Gastrocnemius medialis (tissue), 4 donors: ENCODE measurements at regions not wholly inside any gene's neighbourhood (a gene's known extent, or its start where the extent isn't known, plus 50 kb on each side); places are given as distances from the start of the nearest gene placed in this dataset.

Source experiments
- ATAC-seq, 2 donors: fragments of 150-250 bp; one replicate each; pipeline ENCODE4 v1.9.1; 2016
- DNase-seq, 2 donors: peaks; one replicate each; pipeline ENCODE4 v3.0.0-alpha.2; 2019
- H3K27ac ChIP-seq, 4 donors: fragments of 200-600 bp; sonication (generic); 1 replicate in 1 of 4; 2 replicates in 3 of 4; pipeline ENCODE4 v1.5.1; 2016 to 2018; ENCODE audit warnings: mild to moderate bottlenecking in 2 of 4, moderate library complexity in 1 of 4
- H3K27me3 ChIP-seq, 3 donors: fragments of 200-600 bp; sonication (generic) in 2 of 3; 1 replicate in 1 of 3; 2 replicates in 2 of 3; pipeline versions ENCODE4 v1.5.1 to v1.6.0; 2016 to 2019; ENCODE audit warnings: mild to moderate bottlenecking in 1 of 3, moderate library complexity in 1 of 3
- H3K36me3 ChIP-seq, 2 donors: fragments of 200-600 bp; sonication (generic) in 1 of 2; one replicate each; pipeline ENCODE4 v1.5.1; 2017 to 2018
- H3K4me1 ChIP-seq, 2 donors: fragments of 200-600 bp; sonication (generic) in 1 of 2; one replicate each; pipeline ENCODE4 v1.5.1; 2016 to 2017; ENCODE audit warnings: mild to moderate bottlenecking in 2 of 2
- H3K4me3 ChIP-seq, 4 donors: fragments of 200-600 bp; sonication (generic) in 3 of 4; 1 replicate in 1 of 4; 2 replicates in 3 of 4; pipeline ENCODE4 v1.5.1; 2016 to 2019; ENCODE audit warnings: mild to moderate bottlenecking in 2 of 4
- H3K9me3 ChIP-seq, 3 donors: fragments of 200-600 bp; sonication (generic) in 2 of 3; 1 replicate in 1 of 3; 2 replicates in 2 of 3; pipeline ENCODE4 v1.5.1; 2016 to 2019
- CTCF ChIP-seq, 5 experiments: fragments of 450-650 bp in 3 of 5; fragments of 200-600 bp in 2 of 5; sonication (generic) in 2 of 5; IDR thresholded peaks in 4 of 5; conservative IDR thresholded peaks in 1 of 5; 1 replicate in 4 of 5; 2 replicates in 1 of 5; pipeline ENCODE4 v1.5.1; 2016 to 2019; ENCODE audit warnings: antibody characterized with exemption in 5 of 5, mild to moderate bottlenecking in 3 of 5, moderate library complexity in 3 of 5
- POLR2A ChIP-seq, 2 donors: fragments of 450-650 bp; IDR thresholded peaks; one replicate each; pipeline ENCODE4 v1.6.1; 2017; ENCODE audit warnings: antibody characterized with exemption in 2 of 2, mild to moderate bottlenecking in 2 of 2, moderate library complexity in 2 of 2
- in situ Hi-C, 4 donors: fragments of 200-750 bp; cut with MboI; loops; one replicate each; pipeline versions ENCODE4 v1.15.0 to v1.8.0; 2017; ENCODE audit warnings: low sequenced_read_pairs in 4 of 4
- intact Hi-C: fragments of 100-400 bp; cut with DNase I; formaldehyde crosslinking; loops from one replicate; pipeline ENCODE4 v1.15.1; 2023; ENCODE audit warnings: low total_unique reads

DNA sequence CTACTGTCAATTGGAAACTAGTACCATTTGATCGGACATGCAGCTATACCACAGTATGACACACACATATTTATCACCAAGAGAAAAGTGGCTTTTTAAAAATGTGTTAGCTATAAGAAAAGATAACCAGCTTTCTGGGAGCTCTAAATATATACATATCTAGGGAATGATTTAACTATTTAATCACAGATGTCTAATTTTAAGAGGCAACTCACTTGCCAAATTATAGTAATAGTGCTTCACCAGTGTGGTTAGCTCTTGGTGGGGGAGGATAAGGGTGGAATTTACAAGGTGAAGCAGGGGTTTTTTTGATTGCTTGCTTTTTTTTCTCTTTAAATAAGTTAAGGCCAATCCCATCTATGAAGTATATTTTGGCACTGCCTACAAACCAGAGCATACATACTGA lies 547.7 kb upstream of the DIPK2B start:
- H3K27ac ChIP-seq, result peak overlapping the region in 2 of 4 donors; percentile 18 to 20
- H3K9me3 ChIP-seq, result no peaks in the 10 kb centered on the region
- DNase-seq, result no peak
- H3K4me3 ChIP-seq, result no peak overlapping the region
- H3K4me1 ChIP-seq, result peaks cover 0 to 5% of the 10 kb centered on the region in 2 donors
- ATAC-seq, result no peak
- no peaks in the 10 kb centered on the region for H3K27me3 ChIP-seq
- in situ Hi-C loops, result no loop called here
- no peaks in the 10 kb centered on the region for H3K36me3 ChIP-seq
- TF ChIP-seq POLR2A (IDR thresholded peaks at IDR 0.05) (no peak), CTCF (IDR thresholded peaks at IDR 0.05 in 4 of 5, conservative IDR thresholded peaks at IDR 0.05 in 1 of 5) (no peak)
- intact Hi-C loops, result no loop called here

DNA sequence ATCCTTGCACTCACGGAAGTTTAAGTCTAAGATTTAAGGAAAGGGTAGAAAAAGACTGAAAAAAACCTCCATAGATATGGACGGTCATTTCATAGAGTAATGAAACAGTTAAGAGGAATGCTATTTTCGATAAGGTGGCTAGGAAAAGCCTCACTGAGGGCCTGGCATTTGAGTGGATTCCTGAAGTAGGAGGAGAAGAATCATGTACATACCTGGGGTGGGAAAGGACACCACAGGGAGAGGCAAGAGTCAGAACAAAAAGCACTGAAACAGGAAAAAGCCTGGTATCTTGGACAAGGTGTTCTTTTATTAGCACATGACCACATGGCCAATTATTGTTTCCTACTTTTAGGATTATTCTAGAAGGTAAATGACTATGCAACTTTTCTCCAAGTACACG lies 547.2 kb upstream of the DIPK2B start:
- no peak overlapping the region for H3K27ac ChIP-seq
- no peak for DNase-seq

GRCh38 chrX:45745479-45745878 lies 544.8 kb upstream of the DIPK2B start:
- no peaks in the 10 kb centered on the region for H3K36me3 ChIP-seq
- H3K27ac ChIP-seq, result no peak overlapping the region
- no peaks in the 10 kb centered on the region for H3K27me3 ChIP-seq
- no peak for ATAC-seq
- H3K4me3 ChIP-seq, result no peak overlapping the region
- no peak for TF ChIP-seq POLR2A (IDR thresholded peaks at IDR 0.05)
- TF ChIP-seq CTCF (IDR thresholded peaks at IDR 0.05 in 4 of 5, conservative IDR thresholded peaks at IDR 0.05 in 1 of 5), result no peak
- intact Hi-C loops, result no loop called here
- H3K9me3 ChIP-seq, result no peaks in the 10 kb centered on the region
- no peaks in the 10 kb centered on the region for H3K4me1 ChIP-seq
- in situ Hi-C loops, result no loop called here
- DNase-seq, result no peak

More for the DNA sequence above, 547.2 kb upstream of the DIPK2B start:
- intact Hi-C loops, result no loop called here
- no peaks in the 10 kb centered on the region for H3K36me3 ChIP-seq
- no peak for ATAC-seq
- H3K9me3 ChIP-seq, result no peaks in the 10 kb centered on the region
- TF ChIP-seq POLR2A (IDR thresholded peaks at IDR 0.05), result no peak
- no peak for TF ChIP-seq CTCF (IDR thresholded peaks at IDR 0.05 in 4 of 5, conservative IDR thresholded peaks at IDR 0.05 in 1 of 5)
- H3K4me1 ChIP-seq, result peaks cover 0 to 5% of the 10 kb centered on the region in 2 donors
- H3K4me3 ChIP-seq, result no peak overlapping the region
- in situ Hi-C loops, result no loop called here
- no peaks in the 10 kb centered on the region for H3K27me3 ChIP-seq

DNA sequence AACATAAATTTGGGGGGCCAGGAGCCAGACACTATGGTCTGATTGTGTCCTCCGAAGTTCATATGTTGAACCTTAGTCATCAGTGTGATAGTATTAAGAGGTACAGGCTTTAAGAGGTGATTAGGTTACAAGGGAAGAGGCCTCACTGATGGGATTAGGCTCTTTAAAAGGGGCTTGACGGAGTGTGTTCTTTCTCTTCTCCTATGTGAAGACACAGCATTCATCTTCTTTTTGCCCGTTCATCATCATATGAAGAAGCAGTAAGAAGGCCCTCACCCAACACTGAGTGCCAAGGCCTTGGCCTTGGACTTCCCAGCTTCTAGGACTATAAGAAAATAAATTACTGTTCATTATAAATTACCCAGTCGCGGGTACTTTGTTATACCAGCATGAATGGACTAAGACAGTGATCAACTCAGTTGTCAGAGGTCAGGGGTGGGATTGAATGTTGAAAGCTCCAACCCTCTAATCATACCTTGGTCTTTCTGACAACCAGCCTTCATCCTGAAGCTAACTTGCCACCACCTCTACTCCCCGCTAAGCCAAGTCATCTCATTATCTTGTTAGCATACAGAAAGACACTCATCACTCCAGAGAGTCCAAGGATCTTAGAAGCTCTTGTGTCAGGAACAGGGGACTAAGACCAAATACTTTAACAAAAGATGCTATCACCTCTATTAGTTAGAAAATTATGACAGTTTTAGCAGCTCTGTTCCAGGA lies 543.4 kb upstream of the DIPK2B start:
- H3K9me3 ChIP-seq, result no peaks in the 10 kb centered on the region
- no peaks in the 10 kb centered on the region for H3K27me3 ChIP-seq
- no peaks in the 10 kb centered on the region for H3K4me1 ChIP-seq
- TF ChIP-seq POLR2A (IDR thresholded peaks at IDR 0.05) (no peak), CTCF (IDR thresholded peaks at IDR 0.05 in 4 of 5, conservative IDR thresholded peaks at IDR 0.05 in 1 of 5) (no peak)
- H3K4me3 ChIP-seq, result no peak overlapping the region
- no peaks in the 10 kb centered on the region for H3K36me3 ChIP-seq
- no peak overlapping the region for H3K27ac ChIP-seq
- in situ Hi-C loops, result no loop called here
- intact Hi-C loops, result no loop called here
- ATAC-seq, result no peak
- no peak for DNase-seq

DNA sequence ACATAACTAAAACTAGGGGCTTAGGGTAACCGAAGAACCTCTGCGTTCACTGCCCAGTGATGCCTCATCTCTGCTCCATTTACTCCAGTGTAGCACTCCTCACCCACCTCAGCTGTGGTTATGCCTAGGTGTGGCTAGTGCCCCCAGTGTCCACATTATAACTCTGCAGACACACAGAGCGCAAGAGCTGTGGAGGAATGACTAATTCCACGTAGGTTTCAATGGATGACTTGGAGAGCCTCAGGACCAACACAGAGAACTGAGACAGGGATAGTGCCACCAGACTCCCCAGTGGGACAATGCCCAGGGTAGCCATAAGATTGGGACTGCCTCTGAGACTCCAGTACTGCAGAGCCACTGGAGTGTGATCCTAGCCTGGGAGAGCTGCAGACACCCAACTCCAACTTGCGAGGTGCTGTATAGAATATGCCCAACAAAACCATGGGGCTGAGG lies 542.4 kb upstream of the DIPK2B start:
- intact Hi-C loops (no loop called here), in situ Hi-C loops (no loop called here)
- TF ChIP-seq CTCF (IDR thresholded peaks at IDR 0.05 in 4 of 5, conservative IDR thresholded peaks at IDR 0.05 in 1 of 5) (peak in 1 of 5 experiments; percentile 17), POLR2A (IDR thresholded peaks at IDR 0.05) (no peak)
- Histone ChIP-seq H3K27ac (no peak overlapping the region), H3K4me3 (no peak overlapping the region), H3K4me1 (no peaks in the 10 kb centered on the region), H3K9me3 (no peaks in the 10 kb centered on the region), H3K36me3 (no peaks in the 10 kb centered on the region), H3K27me3 (no peaks in the 10 kb centered on the region)
- ATAC-seq, result no peak
- no peak for DNase-seq
